ENCODE measurements at regions not wholly inside any gene's neighbourhood (a gene's known extent, or its start where the extent isn't known, plus 50 kb on each side); places are given as distances from the start of the nearest gene placed in this dataset.
"Not testable (repeated sequence)": the region's sequence is repeated elsewhere in the genome, so short reads cannot be mapped to it uniquely, and the experiment has no call there.

DNA sequence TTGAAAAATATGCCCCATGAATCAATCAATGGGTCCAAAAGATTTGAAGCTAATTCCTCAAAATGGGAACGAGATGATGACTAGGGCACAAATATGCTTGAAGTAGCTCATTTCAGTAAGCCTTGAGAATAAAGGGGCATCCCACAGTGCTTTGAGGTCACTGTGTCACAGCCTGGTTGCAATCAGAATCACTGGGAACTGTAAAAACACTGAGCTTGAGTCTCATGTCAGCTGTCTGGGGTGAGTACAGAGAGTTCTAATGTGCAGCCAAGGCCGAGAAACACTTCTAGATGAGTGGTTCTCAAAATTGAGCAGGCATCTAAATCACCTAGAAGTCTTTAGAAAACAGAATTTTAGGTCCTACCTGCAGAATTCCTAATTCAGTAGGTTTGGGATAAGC is 120.5 kb upstream of the EGFL6 start:
- Histone ChIP-seq H3K27me3 (ENCODE audit: insufficient read depth, low read length) (no peaks in the 10 kb centered on the region), H2BK5ac (ENCODE audit: insufficient read length, low read length) (no peak overlapping the region), H4K8ac (replicated peaks; ENCODE audit: insufficient read length, low read depth, low read length) (no peak overlapping the region), H2BK12ac (ENCODE audit: insufficient read length, low read depth, low read length) (no peak overlapping the region), H3K4ac (ENCODE audit: low read depth, low read length) (no peak overlapping the region), H3K27ac (ENCODE audit: insufficient read length, low read depth, low read length) (no peak overlapping the region), H3K79me2 (ENCODE audit: insufficient read depth, low read length) (no peaks in the 10 kb centered on the region), H3K23ac (ENCODE audit: insufficient read length, low read depth, low read length) (no peak overlapping the region), H4K20me1 (ENCODE audit: control insufficient read depth, insufficient read depth, insufficient read length) (no peaks in the 10 kb centered on the region), H3K56ac (ENCODE audit: insufficient read length, low read depth, low read length) (no peak overlapping the region), H3K79me1 (ENCODE audit: insufficient read depth, low read depth, low read length, poor library complexity, severe bottlenecking) (no peaks in the 10 kb centered on the region), H2BK20ac (ENCODE audit: low read depth, low read length, poor library complexity, severe bottlenecking) (no peak overlapping the region), H3K4me2 (ENCODE audit: insufficient read depth, insufficient read length, low read length) (no peak overlapping the region), H3K14ac (ENCODE audit: insufficient read depth, low read length) (no peak overlapping the region), H3T11ph (ENCODE audit: low read length) (no peak overlapping the region), H2AK5ac (ENCODE audit: insufficient read length, low read length) (no peak overlapping the region), H2BK120ac (ENCODE audit: low read depth, low read length, poor library complexity, severe bottlenecking) (no peak overlapping the region), H3K23me2 (ENCODE audit: insufficient read length, low read depth, low read length, poor library complexity, severe bottlenecking) (no peaks in the 10 kb centered on the region), H4K91ac (ENCODE audit: insufficient read length, low read depth, low read length) (no peak overlapping the region), H4K5ac (ENCODE audit: insufficient read length, low read depth, low read length) (no peak overlapping the region), H2AFZ (ENCODE audit: low read length) (no peak overlapping the region), H2BK15ac (ENCODE audit: low read depth, low read length) (no peak overlapping the region), H3K9me3 (ENCODE audit: control insufficient read depth, low read depth, low read length) (no peaks in the 10 kb centered on the region), H3K9ac (ENCODE audit: extremely low read depth, insufficient read length, low read length) (no peak overlapping the region), H3K18ac (ENCODE audit: insufficient read length, low read depth, low read length) (no peak overlapping the region), H3K4me1 (ENCODE audit: insufficient read depth, low read length) (no peaks in the 10 kb centered on the region)
- Mint-ChIP-seq H3K27me3 (ENCODE audit: low read depth) (no peaks in the 10 kb centered on the region; the same call in none of the 2 replicates), H3K9me3 (peaks cover 58 to 66% of the 10 kb centered on the region in 2 experiments), H3K4me1 (no peaks in the 10 kb centered on the region), H3K36me3 (ENCODE audit: insufficient read depth in 1 of 3, low read depth in 3 of 3) (peaks cover 0 to 9% (median 7%) of the 10 kb centered on the region in 3 experiments; a peak in 3 of 7 replicates), H3K4me3 (no peak overlapping the region), H3K27ac (no peak overlapping the region)
- TF ChIP-seq, protein P1, sequence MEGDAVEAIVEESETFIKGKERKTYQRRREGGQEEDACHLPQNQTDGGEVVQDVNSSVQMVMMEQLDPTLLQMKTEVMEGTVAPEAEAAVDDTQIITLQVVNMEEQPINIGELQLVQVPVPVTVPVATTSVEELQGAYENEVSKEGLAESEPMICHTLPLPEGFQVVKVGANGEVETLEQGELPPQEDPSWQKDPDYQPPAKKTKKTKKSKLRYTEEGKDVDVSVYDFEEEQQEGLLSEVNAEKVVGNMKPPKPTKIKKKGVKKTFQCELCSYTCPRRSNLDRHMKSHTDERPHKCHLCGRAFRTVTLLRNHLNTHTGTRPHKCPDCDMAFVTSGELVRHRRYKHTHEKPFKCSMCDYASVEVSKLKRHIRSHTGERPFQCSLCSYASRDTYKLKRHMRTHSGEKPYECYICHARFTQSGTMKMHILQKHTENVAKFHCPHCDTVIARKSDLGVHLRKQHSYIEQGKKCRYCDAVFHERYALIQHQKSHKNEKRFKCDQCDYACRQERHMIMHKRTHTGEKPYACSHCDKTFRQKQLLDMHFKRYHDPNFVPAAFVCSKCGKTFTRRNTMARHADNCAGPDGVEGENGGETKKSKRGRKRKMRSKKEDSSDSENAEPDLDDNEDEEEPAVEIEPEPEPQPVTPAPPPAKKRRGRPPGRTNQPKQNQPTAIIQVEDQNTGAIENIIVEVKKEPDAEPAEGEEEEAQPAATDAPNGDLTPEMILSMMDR (conservative IDR thresholded peaks at IDR 0.05), result no peak
- no peak for DNase-seq
- WGBS (ENCODE audit: extremely low coverage, insufficient read length, low lambda C conversion rate), result no CpG with 5 or more reads among the region's 2 CpGs

DNA sequence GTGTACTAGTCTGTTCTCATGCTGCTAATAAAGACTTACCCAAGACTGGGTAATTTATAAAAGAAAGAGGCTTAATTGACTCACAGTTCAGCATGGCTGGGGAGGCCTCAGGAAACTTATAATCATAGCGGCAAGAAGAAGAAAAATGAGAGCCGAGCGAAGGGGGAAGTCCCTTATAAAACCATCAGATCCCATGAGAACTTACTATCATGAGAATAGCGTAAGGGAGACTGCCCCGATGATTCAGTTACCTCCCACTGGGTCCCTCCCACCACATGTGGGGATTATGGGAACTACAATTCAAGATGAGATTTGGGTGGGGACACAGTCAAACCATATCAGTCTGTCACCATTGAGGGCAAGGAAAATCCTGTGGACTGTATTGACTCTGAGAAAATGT is 121.8 kb upstream of the ATXN3L start:
- not testable (repeated sequence) for H4K91ac ChIP-seq (ENCODE audit: insufficient read length, low read depth, low read length); H3K23me2 ChIP-seq (ENCODE audit: insufficient read length, low read depth, low read length, poor library complexity, severe bottlenecking); H2BK5ac ChIP-seq (ENCODE audit: insufficient read length, low read length); H2AK5ac ChIP-seq (ENCODE audit: insufficient read length, low read length); H4K20me1 ChIP-seq (ENCODE audit: control insufficient read depth, insufficient read depth, insufficient read length); H3K4me2 ChIP-seq (ENCODE audit: insufficient read depth, insufficient read length, low read length); H3K23ac ChIP-seq (ENCODE audit: insufficient read length, low read depth, low read length); H3K56ac ChIP-seq (ENCODE audit: insufficient read length, low read depth, low read length); H3T11ph ChIP-seq (ENCODE audit: low read length); H4K8ac ChIP-seq (replicated peaks; ENCODE audit: insufficient read length, low read depth, low read length); H3K9ac ChIP-seq (ENCODE audit: extremely low read depth, insufficient read length, low read length); H3K9me3 ChIP-seq (ENCODE audit: control insufficient read depth, low read depth, low read length); H3K14ac ChIP-seq (ENCODE audit: insufficient read depth, low read length); H3K18ac ChIP-seq (ENCODE audit: insufficient read length, low read depth, low read length); H3K27me3 ChIP-seq (ENCODE audit: insufficient read depth, low read length); H2BK12ac ChIP-seq (ENCODE audit: insufficient read length, low read depth, low read length); H2BK120ac ChIP-seq (ENCODE audit: low read depth, low read length, poor library complexity, severe bottlenecking); H3K27ac ChIP-seq (ENCODE audit: insufficient read length, low read depth, low read length); H3K4ac ChIP-seq (ENCODE audit: low read depth, low read length); H3K79me2 ChIP-seq (ENCODE audit: insufficient read depth, low read length); H3K79me1 ChIP-seq (ENCODE audit: insufficient read depth, low read depth, low read length, poor library complexity, severe bottlenecking); H3K4me1 ChIP-seq (ENCODE audit: insufficient read depth, low read length); H3K27me3 Mint-ChIP-seq (ENCODE audit: low read depth); H2BK15ac ChIP-seq (ENCODE audit: low read depth, low read length); H3K27ac Mint-ChIP-seq; H3K36me3 Mint-ChIP-seq (ENCODE audit: insufficient read depth in 1 of 3, low read depth in 3 of 3); H2AFZ ChIP-seq (ENCODE audit: low read length); DNase-seq; H3K4me1 Mint-ChIP-seq; H2BK20ac ChIP-seq (ENCODE audit: low read depth, low read length, poor library complexity, severe bottlenecking); H3K4me3 Mint-ChIP-seq; H4K5ac ChIP-seq (ENCODE audit: insufficient read length, low read depth, low read length)
- peaks cover 77 to 82% of the 10 kb centered on the region in 2 experiments for H3K9me3 Mint-ChIP-seq
- no CpG with 5 or more reads among the region's 5 CpGs for WGBS (ENCODE audit: extremely low coverage, insufficient read length, low lambda C conversion rate)

Measured in H9 (cell line).